GM18502 (cell line): ENCODE measurements at regions not wholly inside any gene's neighbourhood (a gene's known extent, or its start where the extent isn't known, plus 50 kb on each side); places are given as distances from the start of the nearest gene placed in this dataset.
"Not testable (repeated sequence)": the region's sequence is repeated elsewhere in the genome, so short reads cannot be mapped to it uniquely, and the experiment has no call there.

ENCODE experiments used
- ATAC-seq: cut with Tn5 transposase; IDR thresholded peaks from one replicate; pipeline ENCODE4 v1.9.1; 2021; ENCODE audit warnings: mild to moderate bottlenecking; ENCODE audit not compliant: unreplicated experiment, poor library complexity

GRCh38 chrX:42832764-42833549, 55.0 kb upstream of the PPP1R2C start:
- no peak for ATAC-seq

- not testable (repeated sequence) for ATAC-seq
Measured at GRCh38 chrX:42833550-42833940, 55.6 kb upstream of the PPP1R2C start.

- peak; percentile 57 for ATAC-seq
Measured at GRCh38 chrX:42837101-42837726, 59.3 kb upstream of the PPP1R2C start.

GRCh38 chrX:42837747-42838146, 59.8 kb upstream of the PPP1R2C start:
- peak; percentile 94 for ATAC-seq

- ATAC-seq = no peak
Measured at GRCh38 chrX:42839632-42840031, 61.7 kb upstream of the PPP1R2C start.

- ATAC-seq = no peak
Measured at GRCh38 chrX:42846741-42847140, 68.8 kb upstream of the PPP1R2C start.

- ATAC-seq = no peak
Measured at GRCh38 chrX:42855259-42855658, 77.3 kb upstream of the PPP1R2C start.

- no peak for ATAC-seq
Measured at GRCh38 chrX:42857766-42858165, 79.8 kb upstream of the PPP1R2C start.

- ATAC-seq = no peak
Measured at GRCh38 chrX:42869011-42869410, 91.0 kb upstream of the PPP1R2C start.

GRCh38 chrX:42869659-42870476, 91.9 kb upstream of the PPP1R2C start:
- ATAC-seq = peak; percentile 94

- ATAC-seq = no peak
Measured at GRCh38 chrX:42886519-42886918, 108.6 kb upstream of the PPP1R2C start.

- ATAC-seq = no peak
Measured at GRCh38 chrX:42900947-42901346, 123.0 kb upstream of the PPP1R2C start.

GRCh38 chrX:42902513-42902912, 124.5 kb upstream of the PPP1R2C start:
- ATAC-seq = no peak

- ATAC-seq = no peak
Measured at GRCh38 chrX:42920752-42921151, 142.8 kb upstream of the PPP1R2C start.

- no peak for ATAC-seq
Measured at GRCh38 chrX:42930071-42930470, 152.1 kb upstream of the PPP1R2C start.

- no peak for ATAC-seq
Measured at GRCh38 chrX:42930951-42931350, 153.0 kb upstream of the PPP1R2C start.

GRCh38 chrX:42933187-42933586, 155.2 kb upstream of the PPP1R2C start:
- no peak for ATAC-seq

GRCh38 chrX:42934020-42934726, 156.2 kb upstream of the PPP1R2C start:
- peak; percentile 98 for ATAC-seq

GRCh38 chrX:42941671-42942070, 163.7 kb upstream of the PPP1R2C start:
- no peak for ATAC-seq
